Mesenchymal stem cell (in vitro differentiated cells and primary cell): ENCODE measurements at regions not wholly inside any gene's neighbourhood (a gene's known extent, or its start where the extent isn't known, plus 50 kb on each side); places are given as distances from the start of the nearest gene placed in this dataset.

Source experiments
- DNase-seq: peaks from one replicate; pipeline ENCODE4 v3.0.0-alpha.2; 2013
- H2AFZ ChIP-seq: one replicate; pipeline ENCODE4 v1.6.1; 2013; ENCODE audit warnings: low read depth, mild to moderate bottlenecking, control low read depth, inconsistent platforms, low read length, moderate library complexity
- H2AK5ac ChIP-seq: 2 replicates; pipeline ENCODE4 v1.6.1; 2013; ENCODE audit warnings: low read length, moderate library complexity, mild to moderate bottlenecking, inconsistent platforms; ENCODE audit not compliant: severe bottlenecking
- H2BK120ac ChIP-seq: one replicate; pipeline ENCODE4 v1.6.1; 2013; ENCODE audit warnings: low read depth, mild to moderate bottlenecking, inconsistent platforms, low read length, moderate library complexity
- H2BK12ac ChIP-seq, 2 experiments: one replicate each; pipeline ENCODE4 v1.6.1; 2013; ENCODE audit warnings: inconsistent platforms in 2 of 2, low read length in 2 of 2, mild to moderate bottlenecking in 2 of 2, moderate library complexity in 2 of 2, control low read depth in 1 of 2
- H2BK15ac ChIP-seq: one replicate; pipeline ENCODE4 v1.6.1; 2013; ENCODE audit warnings: mild to moderate bottlenecking, low read depth, inconsistent platforms; ENCODE audit not compliant: poor library complexity, severe bottlenecking
- H2BK5ac ChIP-seq: 2 replicates; pipeline ENCODE4 v1.6.1; 2013; ENCODE audit warnings: low read depth, mild to moderate bottlenecking, low read length, control low read depth, inconsistent platforms; ENCODE audit not compliant: poor library complexity, severe bottlenecking
- H3K14ac ChIP-seq, 2 experiments: one replicate each; pipeline ENCODE4 v1.6.1; 2013; ENCODE audit warnings: inconsistent platforms in 2 of 2, low read length in 2 of 2, control low read depth in 1 of 2, mild to moderate bottlenecking in 1 of 2, moderate library complexity in 1 of 2
- H3K18ac ChIP-seq, 2 experiments: one replicate each; pipeline ENCODE4 v1.6.1; 2013; ENCODE audit warnings: inconsistent platforms in 2 of 2, low read length in 2 of 2, control low read depth in 1 of 2, low read depth in 1 of 2, mild to moderate bottlenecking in 1 of 2
- H3K23ac ChIP-seq, 2 experiments: one replicate each; pipeline ENCODE4 v1.6.1; 2013; ENCODE audit warnings: inconsistent platforms in 2 of 2, low read length in 2 of 2, mild to moderate bottlenecking in 2 of 2, moderate library complexity in 2 of 2, control low read depth in 1 of 2
- H3K27ac ChIP-seq: 2 replicates; pipeline ENCODE4 v1.5.1; 2013; ENCODE audit warnings: mild to moderate bottlenecking, moderate library complexity, low read length, control low read depth, inconsistent platforms; ENCODE audit not compliant: poor library complexity, severe bottlenecking
- H3K27me3 ChIP-seq, 2 experiments: 2 replicates each; pipeline versions ENCODE4 v1.6.1 to v1.7.0; 2013; ENCODE audit warnings: low read length in 2 of 2, mild to moderate bottlenecking in 2 of 2, moderate library complexity in 2 of 2, control low read depth in 1 of 2, inconsistent platforms in 1 of 2; ENCODE audit not compliant: control insufficient read depth in 1 of 2, insufficient read depth in 1 of 2
- H3K36me3 ChIP-seq, 2 experiments: 2 replicates each; pipeline versions ENCODE4 v1.6.1 to v1.7.0; 2013; ENCODE audit warnings: low read length in 2 of 2, control low read depth in 1 of 2, inconsistent platforms in 1 of 2, low read depth in 1 of 2, mild to moderate bottlenecking in 1 of 2; ENCODE audit not compliant: insufficient read depth in 2 of 2, control insufficient read depth in 1 of 2
- H3K4ac ChIP-seq, 2 experiments: one replicate each; pipeline ENCODE4 v1.6.1; 2013; ENCODE audit warnings: inconsistent platforms in 2 of 2, low read length in 2 of 2, mild to moderate bottlenecking in 2 of 2, moderate library complexity in 2 of 2, control low read depth in 1 of 2, low read depth in 1 of 2
- H3K4me1 ChIP-seq: 2 replicates; pipeline ENCODE4 v1.6.1; 2013; ENCODE audit warnings: low read depth, low read length, control low read depth; ENCODE audit not compliant: control insufficient read depth, insufficient read depth
- H3K4me2 ChIP-seq: 2 replicates; pipeline ENCODE4 v1.6.1; 2013; ENCODE audit warnings: low read length, mild to moderate bottlenecking, inconsistent platforms; ENCODE audit not compliant: poor library complexity, severe bottlenecking
- H3K4me3 ChIP-seq, 2 experiments: 2 replicates each; pipeline versions ENCODE4 v1.5.1 to v1.7.0; 2013; ENCODE audit warnings: low read length in 2 of 2, mild to moderate bottlenecking in 2 of 2, control low read depth in 1 of 2, low read depth in 1 of 2; ENCODE audit not compliant: insufficient read depth in 1 of 2
- H3K79me1 ChIP-seq: replicated peaks from 2 replicates; pipeline ENCODE4 v1.6.1; 2013; ENCODE audit warnings: mild to moderate bottlenecking, control low read depth, low read length, inconsistent platforms; ENCODE audit not compliant: poor library complexity, severe bottlenecking
- H3K9ac ChIP-seq: 2 replicates; pipeline ENCODE4 v1.7.0; 2013; ENCODE audit warnings: mild to moderate bottlenecking, low read length, moderate library complexity
- H3K9me3 ChIP-seq: 2 replicates; pipeline ENCODE4 v1.7.0; 2013; ENCODE audit warnings: mild to moderate bottlenecking, low read length; ENCODE audit not compliant: control insufficient read depth
- H4K8ac ChIP-seq: one replicate; pipeline ENCODE4 v1.6.1; 2013; ENCODE audit warnings: inconsistent platforms, mild to moderate bottlenecking, low read length, moderate library complexity
- H4K91ac ChIP-seq: one replicate; pipeline ENCODE4 v1.6.1; 2013; ENCODE audit warnings: mild to moderate bottlenecking, low read length, inconsistent platforms
- WGBS: methylation state at CpG from one replicate; pipeline ENCODE4 v1.1.7; 2013; ENCODE audit warnings: mixed read lengths; 5-methylcytosine and 5-hydroxymethylcytosine counted together

GRCh38 chr2:181264441-181264840 is 192.7 kb upstream of the ITGA4 start:
- H2BK120ac ChIP-seq = no peak overlapping the region
- no peaks in the 10 kb centered on the region for H3K27me3 ChIP-seq
- H3K4ac ChIP-seq = no peak overlapping the region
- no peak overlapping the region for H2BK12ac ChIP-seq
- no peak overlapping the region for H3K27ac ChIP-seq
- H3K9me3 ChIP-seq = no peaks in the 10 kb centered on the region
- DNase-seq = no peak
- no peaks in the 10 kb centered on the region for H3K36me3 ChIP-seq
- no peak overlapping the region for H2AK5ac ChIP-seq
- no peak overlapping the region for H2AFZ ChIP-seq
- H3K79me1 ChIP-seq = no peaks in the 10 kb centered on the region
- 100% methylated on average over 1 of the region's 1 CpG for WGBS
- no peaks in the 10 kb centered on the region for H3K4me1 ChIP-seq
- H3K23ac ChIP-seq = no peak overlapping the region
- no peak overlapping the region for H4K91ac ChIP-seq
- H3K4me3 ChIP-seq = no peak overlapping the region
- no peak overlapping the region for H3K18ac ChIP-seq
- no peak overlapping the region for H2BK5ac ChIP-seq
- H2BK15ac ChIP-seq = no peak overlapping the region
- H3K4me2 ChIP-seq = no peak overlapping the region
- H4K8ac ChIP-seq = no peak overlapping the region
- H3K9ac ChIP-seq = no peak overlapping the region
- H3K14ac ChIP-seq = no peak overlapping the region

- H3K4me3 ChIP-seq = no peak overlapping the region
- H3K36me3 ChIP-seq = no peaks in the 10 kb centered on the region
- H3K4ac ChIP-seq = no peak overlapping the region
- H3K9ac ChIP-seq = no peak overlapping the region
- H3K14ac ChIP-seq = no peak overlapping the region
- no peak overlapping the region for H2BK15ac ChIP-seq
- no peaks in the 10 kb centered on the region for H3K27me3 ChIP-seq
- H3K4me2 ChIP-seq = no peak overlapping the region
- H2BK12ac ChIP-seq = no peak overlapping the region
- no peaks in the 10 kb centered on the region for H3K4me1 ChIP-seq
- H3K79me1 ChIP-seq = no peaks in the 10 kb centered on the region
- H4K8ac ChIP-seq = no peak overlapping the region
- H3K27ac ChIP-seq = no peak overlapping the region
- no peak overlapping the region for H2BK5ac ChIP-seq
- no peaks in the 10 kb centered on the region for H3K9me3 ChIP-seq
- 100% methylated on average over 1 of the region's 3 CpGs for WGBS
- no peak overlapping the region for H4K91ac ChIP-seq
- H2AK5ac ChIP-seq = no peak overlapping the region
- H2AFZ ChIP-seq = no peak overlapping the region
- no peak overlapping the region for H3K18ac ChIP-seq
- H2BK120ac ChIP-seq = no peak overlapping the region
- DNase-seq = no peak
- H3K23ac ChIP-seq = no peak overlapping the region
Measured at GRCh38 chr2:181266614-181267013, 190.6 kb upstream of the ITGA4 start.

GRCh38 chr2:181268174-181268867 is 188.9 kb upstream of the ITGA4 start:
- H3K4me1 ChIP-seq = no peaks in the 10 kb centered on the region
- no peak overlapping the region for H3K9ac ChIP-seq
- no peaks in the 10 kb centered on the region for H3K79me1 ChIP-seq
- no peak overlapping the region for H3K4me3 ChIP-seq
- H4K8ac ChIP-seq = no peak overlapping the region
- H2AK5ac ChIP-seq = no peak overlapping the region
- H3K14ac ChIP-seq = no peak overlapping the region
- H3K27me3 ChIP-seq = no peaks in the 10 kb centered on the region
- H4K91ac ChIP-seq = no peak overlapping the region
- H3K23ac ChIP-seq = no peak overlapping the region
- DNase-seq = no peak
- no peak overlapping the region for H2BK15ac ChIP-seq
- H3K4me2 ChIP-seq = no peak overlapping the region
- no peaks in the 10 kb centered on the region for H3K36me3 ChIP-seq
- no peak overlapping the region for H2BK120ac ChIP-seq
- no peak overlapping the region for H2BK12ac ChIP-seq
- H3K4ac ChIP-seq = no peak overlapping the region
- no peaks in the 10 kb centered on the region for H3K9me3 ChIP-seq
- no peak overlapping the region for H2BK5ac ChIP-seq
- H3K27ac ChIP-seq = no peak overlapping the region
- WGBS = 92% methylated on average over 2 of the region's 3 CpGs
- no peak overlapping the region for H3K18ac ChIP-seq
- no peak overlapping the region for H2AFZ ChIP-seq

GRCh38 chr2:181273986-181274385 is 183.2 kb upstream of the ITGA4 start:
- Histone ChIP-seq H3K79me1 (no peaks in the 10 kb centered on the region), H3K4ac (no peak overlapping the region), H3K23ac (no peak overlapping the region), H3K27me3 (no peaks in the 10 kb centered on the region), H3K4me1 (no peaks in the 10 kb centered on the region), H2BK5ac (no peak overlapping the region), H2BK12ac (no peak overlapping the region), H3K27ac (no peak overlapping the region), H3K4me2 (no peak overlapping the region), H3K18ac (no peak overlapping the region), H3K36me3 (no peaks in the 10 kb centered on the region), H2BK15ac (no peak overlapping the region), H2AK5ac (no peak overlapping the region), H3K9me3 (no peaks in the 10 kb centered on the region), H3K9ac (no peak overlapping the region), H2BK120ac (no peak overlapping the region), H4K91ac (no peak overlapping the region), H3K14ac (no peak overlapping the region), H4K8ac (no peak overlapping the region), H2AFZ (no peak overlapping the region), H3K4me3 (no peak overlapping the region)
- DNase-seq = no peak
- WGBS = no CpG with 5 or more reads among the region's 1 CpG
